Stimulated activated CD4-positive, alpha-beta T cell treated with anti-CD3 and anti-CD28 coated beads, Interleukin-1b, Interleukin-23, amount 100 ng/mL, for 4 hours (primary cell): ENCODE measurements at regions not wholly inside any gene's neighbourhood (a gene's known extent, or its start where the extent isn't known, plus 50 kb on each side); places are given as distances from the start of the nearest gene placed in this dataset.
A peak's percentile ranks its signal among the peaks of the same experiment; 100 is the strongest.

Experiments used
- DNase-seq, 2 donors: peaks; one replicate each; pipeline ENCODE4 v3.0.0-alpha.2; 2020; ENCODE audit warnings: low read depth in 2 of 2

DNA sequence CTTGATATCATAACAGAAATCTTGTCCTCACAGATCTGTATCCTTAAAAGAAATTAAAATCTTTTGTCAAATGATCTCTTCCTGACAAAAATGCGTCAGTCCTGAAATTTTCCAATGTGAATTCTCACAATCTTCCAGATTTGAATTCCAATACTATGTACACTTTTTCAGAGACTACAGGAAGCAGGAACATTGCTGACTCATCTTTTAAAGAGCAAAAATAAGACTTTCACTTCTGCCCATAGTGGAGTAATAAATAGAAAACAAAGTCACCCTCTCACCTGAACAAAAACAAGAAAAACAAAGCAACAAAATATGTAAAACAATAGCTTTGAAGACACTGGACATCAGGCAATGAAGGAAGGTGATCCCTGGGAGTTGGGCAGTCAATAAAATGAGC lies 167.0 kb upstream of the IPO5 start:
- no peak for DNase-seq

- no peak for DNase-seq
Measured at GRCh38 chr13:97797553-97797952, 155.9 kb upstream of the IPO5 start.

GRCh38 chr13:97798171-97798821 lies 155.2 kb upstream of the IPO5 start:
- no peak for DNase-seq

DNA sequence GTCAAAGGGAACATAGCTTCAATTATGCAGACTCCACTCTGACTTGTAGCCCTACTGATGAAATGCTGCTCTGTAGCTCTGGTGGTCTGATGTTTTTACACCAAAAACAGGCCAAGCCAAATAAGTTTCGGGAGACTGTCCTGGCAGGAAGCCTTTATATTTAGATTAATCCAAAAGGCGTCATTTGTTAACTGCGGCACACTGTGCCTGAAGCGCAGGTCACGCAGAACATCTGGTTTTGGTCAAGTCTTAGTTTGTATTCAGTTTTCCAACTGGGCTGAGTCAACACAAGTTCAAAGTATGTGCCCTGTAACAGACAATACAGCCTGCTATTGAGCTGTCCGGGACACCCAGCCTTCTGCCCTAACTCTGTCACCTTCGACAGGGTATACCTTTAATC lies 154.6 kb upstream of the IPO5 start:
- DNase-seq, result no peak

DNA sequence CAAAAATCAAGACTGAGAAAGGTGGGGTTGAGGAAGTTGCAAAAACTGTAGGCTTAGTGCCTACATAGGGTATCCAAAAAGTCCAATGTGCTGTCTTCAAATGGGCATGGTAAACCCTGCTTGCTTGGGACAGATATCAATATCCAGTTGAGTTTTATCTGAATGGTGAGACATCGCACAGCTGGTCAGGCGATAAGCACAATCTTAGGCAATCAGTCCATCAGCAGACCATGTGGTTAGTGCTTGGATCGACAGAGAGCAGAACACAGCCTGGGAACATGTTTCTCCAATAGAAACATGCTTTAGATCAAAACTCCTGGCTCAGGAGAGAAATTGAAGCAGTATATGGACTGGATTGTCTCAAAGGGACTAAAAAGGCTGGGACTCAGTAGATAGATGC lies 151.3 kb upstream of the IPO5 start:
- DNase-seq, result no peak

DNA sequence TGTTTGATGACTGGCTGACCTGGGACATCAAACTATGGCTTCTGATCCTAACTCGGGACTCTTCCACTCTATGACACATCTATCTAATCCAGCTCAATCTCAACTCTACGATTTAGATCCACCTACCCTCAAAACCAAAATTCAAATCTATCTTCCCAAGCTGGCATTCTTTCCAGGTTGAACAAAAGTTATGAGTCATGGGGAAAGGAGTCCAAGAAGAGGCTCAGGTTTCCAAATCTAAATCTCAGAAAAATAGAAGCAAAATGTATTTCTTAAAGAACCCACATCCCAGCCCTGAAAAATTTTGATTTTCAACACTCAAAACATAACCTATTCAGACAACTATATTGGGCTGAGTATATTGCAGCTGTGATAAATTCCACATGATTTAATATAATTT lies 143.9 kb upstream of the IPO5 start:
- DNase-seq, result no peak

DNA sequence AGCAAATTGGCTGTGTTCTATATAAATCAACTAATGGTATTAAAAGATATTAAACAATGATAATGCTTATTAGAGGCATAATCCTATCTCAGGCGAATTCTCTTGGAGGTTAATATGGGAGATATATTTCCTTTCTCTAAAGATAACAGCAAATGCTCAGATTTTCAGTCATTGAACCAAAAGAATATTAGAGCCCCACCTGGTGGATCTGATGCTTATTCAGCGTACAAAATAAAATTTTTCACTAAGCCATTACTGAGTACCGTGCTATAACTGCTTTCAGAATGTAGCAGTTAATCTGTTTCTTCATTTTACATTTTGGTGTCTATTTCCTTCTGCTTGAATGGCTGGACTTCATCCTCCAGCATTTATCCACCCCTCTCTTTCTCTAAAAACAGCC lies 143.3 kb upstream of the IPO5 start:
- DNase-seq, result no peak

GRCh38 chr13:97822377-97822776 lies 131.1 kb upstream of the IPO5 start:
- DNase-seq, result no peak

- DNase-seq, result no peak
Measured at GRCh38 chr13:97826421-97827012, 127.0 kb upstream of the IPO5 start.

DNA sequence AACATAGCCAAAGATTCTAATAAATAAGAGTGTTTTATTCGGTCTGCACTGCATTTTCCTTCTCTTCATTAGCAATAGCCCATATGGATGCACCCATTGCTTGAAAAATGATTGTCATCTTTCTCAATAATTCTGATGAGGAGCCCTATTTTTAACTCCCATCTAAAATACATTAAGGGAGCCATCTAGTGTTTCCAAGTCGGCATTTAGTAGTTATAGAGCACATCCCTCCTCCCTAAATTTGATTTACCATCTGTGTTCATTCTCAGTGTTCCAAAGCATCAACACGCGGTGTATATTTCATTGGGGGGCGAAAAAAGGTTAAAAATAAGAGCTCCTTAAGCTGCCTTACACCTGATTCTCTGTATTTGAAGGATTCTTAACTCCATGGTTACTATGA lies 119.2 kb upstream of the IPO5 start:
- DNase-seq, result no peak

GRCh38 chr13:97843189-97843588 lies 110.3 kb upstream of the IPO5 start:
- DNase-seq, result no peak

DNA sequence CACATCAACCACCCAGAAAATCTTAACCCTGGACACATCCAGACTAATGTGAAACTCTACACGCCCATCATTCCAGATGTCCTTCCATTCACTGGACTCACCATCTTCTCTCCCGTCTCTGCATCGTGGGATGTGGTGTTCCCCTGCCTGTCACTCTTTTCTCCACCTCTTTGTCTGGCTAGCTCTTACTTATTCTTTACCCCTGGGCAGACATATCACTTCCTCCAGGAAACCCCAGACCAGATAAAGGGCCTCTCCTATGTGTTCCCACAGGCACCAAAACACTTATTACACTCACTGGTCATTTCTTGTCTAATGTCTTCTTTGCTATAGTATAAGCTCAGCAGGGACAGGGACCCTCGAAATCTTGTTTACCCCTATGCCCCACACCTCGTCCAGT lies 109.3 kb upstream of the IPO5 start:
- no peak for DNase-seq

DNA sequence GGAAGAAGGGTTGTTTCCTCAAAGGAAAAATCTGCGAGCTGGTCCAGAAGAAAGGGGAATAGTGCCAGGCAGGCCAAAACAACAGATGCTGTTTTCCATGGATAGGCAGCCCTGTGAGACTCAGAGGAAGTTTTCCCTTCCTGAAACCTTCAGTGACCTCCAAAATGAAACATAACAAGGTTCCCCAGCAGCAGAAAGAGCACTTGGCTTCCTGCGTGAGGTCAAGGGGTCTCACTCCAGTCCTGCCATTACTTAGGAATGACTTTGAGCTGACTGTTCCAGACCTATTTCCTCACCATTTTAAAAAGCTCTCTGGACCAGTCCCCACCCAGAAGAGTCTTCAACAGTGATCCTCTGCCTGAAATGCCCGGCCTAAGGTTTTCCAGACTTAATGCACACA lies 104.6 kb upstream of the IPO5 start:
- no peak for DNase-seq

GRCh38 chr13:97849305-97849704 lies 104.2 kb upstream of the IPO5 start:
- DNase-seq, result no peak

GRCh38 chr13:97851269-97851668 lies 102.2 kb upstream of the IPO5 start:
- no peak for DNase-seq

GRCh38 chr13:97852181-97852874 lies 101.1 kb upstream of the IPO5 start:
- DNase-seq, result no peak

DNA sequence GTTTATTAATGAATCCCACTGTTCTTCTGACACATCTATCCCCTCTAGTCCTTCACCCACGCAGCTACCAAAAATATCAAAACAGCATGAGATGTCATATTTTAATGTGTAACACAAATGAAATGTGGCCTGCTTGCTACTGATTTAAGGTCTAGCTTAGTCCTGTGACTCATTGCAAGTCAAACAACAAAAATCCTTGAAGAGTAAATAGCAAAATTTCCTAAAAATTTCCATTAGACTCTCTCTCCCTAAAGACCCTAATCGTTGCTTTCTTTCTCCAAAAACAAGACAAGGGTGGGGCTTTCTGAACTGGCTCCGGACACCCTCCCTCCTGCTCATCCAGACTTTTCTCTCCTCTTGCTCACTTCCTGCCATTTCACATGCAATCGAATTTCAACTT lies 99.9 kb upstream of the IPO5 start:
- DNase-seq, result no peak

DNA sequence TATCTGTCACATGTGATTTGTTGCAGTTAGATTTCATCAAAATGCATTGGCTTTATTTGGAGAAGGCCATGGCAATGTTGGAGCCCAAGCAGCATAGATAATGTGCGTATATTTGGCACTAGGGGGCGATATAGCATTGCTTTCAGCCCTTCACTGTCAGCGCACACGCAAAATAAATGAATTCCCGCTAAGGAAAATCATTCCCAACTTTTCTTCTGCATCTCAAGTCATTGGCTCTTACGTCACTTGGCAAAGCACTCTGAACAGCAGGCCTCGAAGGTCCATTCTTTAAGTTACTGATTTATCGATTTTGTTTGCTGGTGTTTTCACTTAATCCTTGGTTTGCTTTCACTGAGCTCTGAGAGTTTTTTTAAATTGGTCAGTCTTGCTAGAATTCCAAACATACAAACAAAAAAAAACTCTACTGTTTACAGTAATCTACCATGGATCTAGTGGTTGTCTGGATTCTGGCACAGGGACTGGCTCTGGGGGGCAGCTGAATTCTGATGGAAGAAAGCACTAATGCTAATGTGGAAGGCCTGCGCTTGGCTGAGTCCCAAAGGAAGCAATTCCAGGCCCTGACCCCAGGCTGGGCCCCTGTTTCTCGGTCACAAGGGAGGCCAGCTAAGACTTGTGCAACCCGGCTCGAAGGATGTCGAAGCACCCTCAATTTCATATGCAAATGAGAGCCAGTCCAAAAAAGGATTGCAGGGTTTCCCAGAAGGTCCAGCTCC lies 97.7 kb upstream of the IPO5 start:
- peak in 1 of 2 donors; percentile 0 for DNase-seq

- DNase-seq, result no peak
Measured at GRCh38 chr13:97856304-97856675, 97.2 kb upstream of the IPO5 start.

DNA sequence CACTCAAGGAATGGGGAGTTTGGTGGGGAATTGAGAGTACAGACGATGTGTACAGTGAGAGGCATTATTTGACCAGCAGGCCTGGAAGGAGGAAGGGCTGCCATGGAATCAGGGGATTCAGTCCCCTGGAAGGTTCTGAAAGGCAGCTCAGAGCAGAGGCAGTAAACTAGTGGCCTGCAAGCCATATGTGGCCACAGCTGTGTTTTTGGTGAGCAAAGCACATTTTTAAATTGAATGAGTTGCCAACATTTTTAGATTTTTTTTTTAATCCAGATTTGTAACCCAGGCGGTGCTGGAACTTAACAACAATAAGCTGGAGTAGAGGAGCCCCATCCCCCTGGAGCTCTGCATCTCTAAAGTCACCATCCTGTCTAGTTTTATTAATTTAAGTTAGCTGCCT lies 95.3 kb upstream of the IPO5 start:
- DNase-seq, result no peak

DNA sequence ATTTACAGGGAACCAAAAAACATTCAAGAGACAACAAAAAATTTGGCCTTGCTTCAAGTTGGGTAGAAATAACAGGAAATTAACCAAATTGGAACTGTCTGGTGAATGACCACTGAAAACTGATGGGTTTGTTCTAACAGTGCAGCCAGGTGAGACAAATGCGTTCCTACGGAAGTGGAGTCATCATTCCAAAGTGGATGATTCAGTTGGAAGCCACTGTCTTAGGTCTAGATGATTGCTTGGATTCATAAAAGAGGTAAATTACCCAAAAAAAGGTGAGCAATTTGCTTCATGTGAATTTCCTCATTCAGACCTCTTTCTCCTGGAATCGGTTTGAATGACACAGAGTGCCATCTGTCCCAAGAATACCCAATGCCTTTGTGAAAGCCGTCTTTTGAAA lies 87.1 kb upstream of the IPO5 start:
- DNase-seq, result no peak

DNA sequence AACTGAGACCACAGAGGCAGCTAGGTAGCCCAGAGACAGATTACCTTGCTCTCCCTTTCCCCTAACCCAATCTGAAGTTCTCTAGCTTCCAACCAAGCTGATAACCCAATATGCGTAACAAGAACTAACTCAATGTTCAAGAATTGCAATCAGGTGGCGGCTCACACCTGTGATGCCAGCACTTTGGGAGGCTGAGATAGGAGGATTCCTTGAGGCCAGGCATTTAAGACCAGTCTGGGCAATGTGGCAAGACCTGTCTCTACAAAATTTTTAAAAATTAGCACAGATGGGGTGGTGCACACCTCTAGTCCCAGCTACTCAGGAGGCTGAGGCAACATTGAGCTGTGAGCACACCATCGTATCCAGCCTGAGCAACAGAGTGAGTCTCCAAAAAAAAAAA lies 86.7 kb upstream of the IPO5 start:
- DNase-seq, result no peak

GRCh38 chr13:97873398-97873797 lies 80.1 kb upstream of the IPO5 start:
- DNase-seq, result no peak
